GM21619 (cell line): ENCODE measurements at regions not wholly inside any gene's neighbourhood (a gene's known extent, or its start where the extent isn't known, plus 50 kb on each side); places are given as distances from the start of the nearest gene placed in this dataset.

Source experiments
- ATAC-seq: cut with Tn5 transposase; IDR thresholded peaks from one replicate; pipeline ENCODE4 v1.9.1; 2021; ENCODE audit not compliant: unreplicated experiment

DNA sequence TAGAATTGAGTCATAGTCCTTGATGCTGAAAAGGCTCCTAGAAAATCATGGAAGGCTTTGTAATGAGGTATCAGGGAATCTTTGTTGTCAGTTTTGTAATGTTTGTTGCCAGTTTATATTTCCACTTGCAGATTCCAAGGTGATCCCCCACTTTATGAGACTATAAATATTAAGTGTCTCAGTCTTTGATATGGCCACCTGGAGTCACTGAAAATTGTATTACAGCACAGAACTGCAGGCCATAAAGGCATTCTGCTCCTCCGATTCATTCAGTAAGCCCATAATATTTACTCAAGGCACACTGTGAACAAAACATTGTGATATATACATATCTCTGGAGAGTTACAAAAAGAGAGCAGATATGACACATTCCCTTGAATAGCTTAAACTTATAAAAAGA lies 457.8 kb upstream of the ZNF385D start:
- no peak for ATAC-seq

DNA sequence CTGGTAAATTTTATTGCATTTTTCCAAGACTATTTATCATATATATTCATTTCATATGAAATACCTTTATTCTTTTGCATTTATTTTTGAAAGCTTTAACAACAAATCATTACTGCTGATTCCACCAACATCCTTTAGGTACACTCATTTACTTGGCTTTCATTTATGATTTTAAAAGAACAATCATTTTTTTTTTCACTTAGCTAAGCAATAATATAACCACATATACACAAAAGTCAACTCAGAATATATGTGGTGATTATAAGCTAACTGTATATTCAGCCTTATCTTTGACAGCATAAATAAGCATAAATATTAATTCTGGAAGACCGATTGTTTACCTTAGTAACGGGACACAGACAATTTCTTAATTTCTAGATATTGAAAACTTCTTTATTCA lies 458.6 kb upstream of the ZNF385D start:
- ATAC-seq, result no peak

- no peak for ATAC-seq
Observed at GRCh38 chr3:22210693-22211092, 459.7 kb upstream of the ZNF385D start.

GRCh38 chr3:22216601-22217000 lies 465.6 kb upstream of the ZNF385D start:
- no peak for ATAC-seq

- no peak for ATAC-seq
Observed at GRCh38 chr3:22225161-22225560, 474.2 kb upstream of the ZNF385D start.

- ATAC-seq, result no peak
Observed at GRCh38 chr3:22228705-22229104, 477.7 kb upstream of the ZNF385D start.

DNA sequence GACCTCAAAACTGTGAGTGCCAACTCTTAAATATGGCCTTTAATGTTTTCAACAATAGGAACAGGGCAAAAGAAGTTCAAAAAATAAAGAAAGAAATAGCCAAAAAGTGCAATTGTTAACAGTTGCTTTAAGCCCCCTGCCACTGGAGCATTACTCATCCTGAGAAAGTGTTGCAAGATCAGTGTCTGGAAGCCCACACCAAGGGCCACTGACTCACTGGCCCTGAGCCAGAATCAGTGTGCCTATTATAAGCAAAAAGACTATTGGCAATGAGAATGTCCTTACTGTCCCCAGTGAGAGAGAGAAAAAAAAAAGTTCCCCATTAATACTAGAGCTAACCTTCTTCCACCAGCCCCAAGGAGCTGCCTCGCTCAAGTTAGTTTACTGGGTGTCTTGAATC lies 480.1 kb upstream of the ZNF385D start:
- ATAC-seq, result no peak

DNA sequence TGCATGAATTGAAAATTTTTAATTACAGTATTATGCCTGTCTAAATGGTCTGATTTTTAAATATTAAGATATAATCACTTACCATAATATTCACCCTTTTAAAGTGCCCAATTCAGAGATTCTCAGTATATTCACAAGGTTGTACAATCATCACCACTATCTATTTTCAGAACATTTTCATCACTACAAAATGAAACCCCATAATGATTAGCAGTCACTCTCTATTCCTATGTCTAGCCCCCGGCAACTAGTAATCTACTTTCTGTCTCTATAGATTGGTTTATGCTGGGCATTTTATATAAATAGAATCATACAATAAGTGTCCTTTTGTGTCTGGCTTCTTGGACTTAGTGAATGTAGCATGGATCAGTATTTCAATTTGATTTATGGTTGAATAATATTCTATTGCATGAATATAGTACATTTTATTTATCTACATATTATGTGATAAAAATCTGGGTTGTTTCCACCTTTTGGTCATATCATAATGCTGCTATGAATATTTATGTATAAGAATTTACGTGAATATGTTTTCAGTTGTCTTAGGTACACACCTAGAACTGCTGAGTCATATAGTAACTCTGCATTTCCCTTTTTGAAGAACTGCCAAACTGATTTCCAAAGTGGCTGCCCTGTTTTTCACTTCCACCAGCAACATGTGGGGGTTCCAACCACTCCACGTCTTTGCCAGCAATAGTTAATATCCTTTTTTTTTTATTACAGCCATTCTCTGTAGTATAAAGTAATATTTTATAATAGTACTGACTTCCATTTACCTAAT lies 485.7 kb upstream of the ZNF385D start:
- peak; percentile 60 for ATAC-seq

DNA sequence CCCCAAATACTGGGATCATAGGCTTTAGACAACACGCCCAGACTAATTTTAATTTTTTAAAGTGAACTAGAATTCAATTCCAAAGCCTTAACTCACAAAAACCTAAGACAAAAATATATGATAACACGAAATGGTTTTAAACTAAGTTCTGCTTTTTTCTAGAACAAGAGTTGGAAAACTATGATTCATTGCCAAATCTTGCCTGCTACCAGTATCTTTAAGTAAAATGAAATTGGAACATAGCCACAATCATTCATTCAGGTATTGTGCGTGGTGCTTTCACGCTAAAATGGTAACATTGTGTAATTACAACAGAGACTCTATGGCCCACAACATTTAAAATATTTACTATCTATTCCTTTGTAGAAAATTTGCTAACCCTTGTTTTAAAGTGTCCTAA lies 488.0 kb upstream of the ZNF385D start:
- no peak for ATAC-seq

DNA sequence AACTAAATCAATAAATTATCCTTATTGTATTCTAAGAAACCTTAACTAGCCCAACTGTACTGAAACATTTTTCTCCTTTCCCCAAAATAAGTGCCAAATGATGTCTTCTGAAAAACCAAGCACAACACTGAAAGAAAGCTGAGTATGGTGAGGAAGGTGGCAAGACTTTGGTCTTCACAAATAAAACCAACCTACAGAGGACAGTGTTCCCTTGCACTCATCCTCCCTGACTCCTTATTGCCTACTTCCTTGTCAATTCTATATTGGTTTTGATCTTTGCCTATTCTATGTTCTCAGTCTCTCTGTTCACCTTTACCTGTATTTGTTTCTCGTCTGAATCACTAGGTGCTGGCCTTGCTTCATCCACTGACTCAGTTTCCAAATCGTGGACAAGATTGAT lies 490.1 kb upstream of the ZNF385D start:
- ATAC-seq, result no peak

DNA sequence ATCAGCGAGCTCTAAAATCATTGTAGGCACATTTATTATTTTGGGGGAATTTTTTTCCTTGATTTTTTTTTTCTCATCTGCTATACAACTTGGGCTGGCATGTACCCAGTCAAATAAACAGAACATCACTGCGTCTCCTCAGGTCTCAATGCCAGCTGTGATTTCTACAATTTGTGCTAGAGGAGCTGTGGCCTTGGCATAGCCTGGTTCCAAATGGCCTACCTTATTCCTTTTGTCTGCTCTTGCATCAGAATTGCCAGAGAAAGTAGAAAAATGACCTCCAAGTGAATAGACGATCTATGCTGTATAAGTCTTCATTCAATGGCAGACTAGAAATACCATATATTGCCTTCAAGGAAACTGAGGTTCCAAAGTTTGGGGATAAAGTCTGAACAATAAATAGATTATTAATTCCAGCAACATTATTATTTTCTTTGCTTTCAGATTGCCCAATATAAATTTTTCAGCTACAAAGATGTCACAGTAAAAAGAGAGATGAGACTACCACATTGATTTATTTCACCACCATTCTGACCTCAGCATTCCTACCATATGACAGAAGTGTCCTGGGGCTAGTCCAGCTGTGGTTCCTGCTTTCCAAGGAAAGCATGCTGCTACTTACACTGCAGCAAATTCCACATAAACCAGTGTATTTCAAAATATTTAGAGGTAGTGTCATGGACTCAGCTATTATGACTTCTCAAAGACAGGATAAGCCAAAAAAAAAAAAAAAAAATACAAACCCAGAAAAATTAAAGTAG lies 493.9 kb upstream of the ZNF385D start:
- ATAC-seq, result no peak

DNA sequence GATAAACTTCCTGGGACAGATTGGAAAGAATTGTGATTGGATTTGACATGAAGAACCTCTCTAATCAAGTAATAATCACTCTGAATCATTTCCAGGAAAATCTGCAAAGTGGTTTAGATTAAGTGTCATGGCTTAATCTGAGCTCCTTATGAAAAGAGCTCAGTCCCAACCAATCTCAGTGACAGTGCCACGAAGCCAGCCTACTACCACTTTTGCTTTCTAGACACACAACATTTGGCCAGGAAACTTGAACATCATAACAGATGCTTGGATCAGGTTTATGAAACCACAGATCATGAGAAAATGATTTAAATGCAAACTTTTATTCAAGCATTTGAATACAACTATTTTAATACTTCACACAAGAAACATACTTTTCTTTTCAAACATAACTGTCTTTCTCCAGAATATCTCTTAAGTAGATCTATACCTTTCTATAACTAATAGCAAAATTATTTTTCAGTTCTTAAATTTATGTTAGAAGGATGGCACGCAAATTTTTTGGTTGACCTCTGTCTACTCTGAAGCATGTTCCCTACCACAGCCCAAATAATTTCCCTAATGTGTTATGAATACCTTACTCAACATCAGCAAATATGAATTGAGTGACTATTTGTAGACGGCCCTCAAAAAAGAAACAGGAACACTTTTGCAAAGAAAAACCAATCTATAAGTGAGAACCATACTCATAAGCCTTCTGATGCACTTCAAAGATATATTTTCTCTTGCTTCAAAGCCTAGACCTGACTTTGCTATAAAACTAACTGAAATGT lies 495.0 kb upstream of the ZNF385D start:
- no peak for ATAC-seq

DNA sequence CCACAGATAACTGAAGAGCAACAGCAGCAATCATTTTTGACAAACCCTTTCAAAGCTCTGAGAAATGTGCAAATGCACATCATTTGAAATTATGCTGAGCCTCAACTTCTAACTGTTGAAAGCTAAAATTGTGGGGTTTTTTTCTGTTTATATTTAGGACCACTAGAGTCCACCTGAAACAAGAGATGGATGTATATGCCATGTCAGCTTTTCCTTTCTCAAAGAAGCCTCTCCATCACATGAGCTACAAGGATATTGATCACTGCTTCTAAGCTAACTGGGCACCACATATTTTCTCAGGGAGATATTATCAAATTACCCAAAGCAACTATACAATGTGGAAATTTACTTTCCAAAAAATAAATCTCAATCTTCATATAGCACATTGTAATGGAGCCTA lies 498.6 kb upstream of the ZNF385D start:
- ATAC-seq, result no peak

GRCh38 chr3:22257252-22257651 lies 506.2 kb upstream of the ZNF385D start:
- no peak for ATAC-seq

DNA sequence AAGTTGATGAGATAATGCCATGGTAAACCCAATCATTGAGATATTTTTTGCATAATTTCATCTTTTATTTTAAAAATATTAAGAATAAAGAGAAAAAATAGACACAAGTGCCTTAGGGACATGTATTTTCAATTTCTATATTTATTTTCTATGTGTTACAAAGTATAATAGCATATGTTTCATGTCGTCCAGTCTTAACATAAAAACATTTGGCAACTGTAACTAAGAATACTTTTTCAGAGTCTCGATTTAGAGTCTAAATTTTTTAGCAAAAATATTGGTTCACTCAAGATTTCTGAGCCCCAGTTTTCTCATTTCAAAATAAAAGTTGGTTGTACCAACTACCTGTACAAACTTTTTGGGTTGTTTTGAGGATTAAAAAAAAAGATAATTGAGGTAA lies 511.4 kb upstream of the ZNF385D start:
- ATAC-seq, result no peak

GRCh38 chr3:22263042-22263441 lies 512.0 kb upstream of the ZNF385D start:
- no peak for ATAC-seq

GRCh38 chr3:22265403-22265802 lies 514.4 kb upstream of the ZNF385D start:
- no peak for ATAC-seq

DNA sequence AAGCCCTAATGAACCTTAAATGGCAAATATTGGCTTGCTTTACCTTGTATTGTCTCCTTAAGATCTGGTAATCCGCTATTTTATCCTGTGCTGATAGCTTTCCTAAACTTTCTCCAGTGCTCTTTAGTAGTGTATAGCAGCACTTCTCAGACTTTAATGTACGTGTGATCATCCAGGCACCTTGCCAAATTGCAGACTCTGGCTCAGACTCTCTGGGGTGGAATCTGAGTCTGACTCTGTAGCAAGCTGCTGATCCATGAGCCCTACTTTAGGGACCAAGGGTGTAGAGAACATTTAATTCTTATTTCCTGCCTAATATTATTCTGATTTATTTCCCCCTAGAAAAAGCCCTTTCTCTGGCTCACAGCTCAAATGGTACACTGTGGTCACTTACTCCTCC lies 518.8 kb upstream of the ZNF385D start:
- no peak for ATAC-seq

DNA sequence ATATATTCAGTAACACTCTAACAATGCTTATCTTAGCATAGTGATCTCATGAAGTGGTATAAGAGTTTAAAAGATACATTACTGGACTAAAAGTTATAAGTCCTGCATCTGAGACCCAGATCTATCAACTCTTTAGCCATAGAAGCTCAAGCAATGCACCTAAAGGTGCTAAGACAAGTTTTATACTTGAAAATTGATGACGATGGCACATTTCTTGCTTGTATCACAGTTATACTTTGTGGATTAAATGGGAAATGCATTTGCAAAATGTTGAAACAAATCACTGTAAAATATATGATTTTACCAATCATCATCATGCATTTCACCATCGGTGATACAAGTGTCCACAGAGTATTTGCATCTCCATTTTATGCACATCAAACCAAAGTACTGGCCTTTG lies 525.3 kb upstream of the ZNF385D start:
- no peak for ATAC-seq

DNA sequence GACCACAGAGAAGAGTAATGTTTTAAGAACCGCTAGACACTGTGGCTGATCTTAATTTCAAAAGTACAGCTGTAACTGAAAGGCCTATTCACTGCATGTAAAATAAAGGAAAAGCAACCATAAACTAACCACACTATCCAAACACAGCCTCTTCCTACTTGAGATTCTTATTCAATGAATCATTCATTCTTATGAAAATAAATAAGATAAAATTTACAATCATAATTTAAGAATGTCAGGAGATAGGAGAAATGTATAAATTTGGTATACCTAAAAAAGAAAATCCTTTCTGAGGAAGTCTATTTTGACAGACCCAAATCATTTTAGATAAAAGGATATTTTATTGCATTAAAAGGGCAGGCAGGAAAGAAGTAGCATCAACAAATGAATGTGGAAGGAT lies 533.5 kb upstream of the ZNF385D start:
- no peak for ATAC-seq

DNA sequence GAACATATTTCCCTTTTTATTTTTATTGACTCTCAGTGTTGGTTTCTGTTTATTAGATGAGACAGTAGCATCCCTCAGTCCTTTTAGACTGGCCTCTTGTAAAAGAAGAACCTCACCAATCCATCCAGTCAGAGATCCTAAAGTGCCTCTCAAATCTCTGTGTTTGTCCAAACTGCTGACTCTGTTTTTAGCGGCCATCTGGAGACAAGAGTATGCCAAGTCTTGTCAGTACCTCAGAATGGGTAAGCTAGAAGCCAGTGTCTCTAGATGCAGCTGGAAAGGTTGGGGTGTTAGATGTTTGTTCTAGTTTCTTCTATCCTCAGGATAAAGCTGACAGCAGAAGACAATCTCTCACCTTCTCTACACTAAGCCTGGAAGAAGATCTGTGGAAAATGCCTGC lies 537.7 kb upstream of the ZNF385D start:
- no peak for ATAC-seq

DNA sequence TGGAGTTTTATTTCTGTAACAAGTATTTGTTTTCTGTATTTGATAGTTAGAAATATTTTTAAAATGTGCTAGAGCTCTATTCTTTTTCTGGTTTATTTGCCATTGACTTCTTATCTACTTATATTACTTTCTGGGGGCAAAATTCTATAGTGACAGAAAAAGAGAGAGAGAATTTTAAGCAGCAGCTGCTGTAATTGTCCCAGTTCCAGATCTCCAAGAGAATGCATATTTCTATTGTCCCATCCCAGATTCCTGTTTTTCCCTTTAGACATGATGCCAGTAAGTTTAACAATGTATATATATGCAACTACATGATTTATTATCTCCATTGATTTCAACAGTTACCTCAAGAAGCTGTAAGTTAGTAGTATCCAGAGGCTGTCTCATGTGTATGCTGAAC lies 541.7 kb upstream of the ZNF385D start:
- ATAC-seq, result no peak
